Muscle layer of colon (tissue), 2 donors: ENCODE measurements at regions not wholly inside any gene's neighbourhood (a gene's known extent, or its start where the extent isn't known, plus 50 kb on each side); places are given as distances from the start of the nearest gene placed in this dataset.

ENCODE experiments used
- H3K27ac ChIP-seq: one replicate; pipeline ENCODE4 v1.7.0; 2013; ENCODE audit warnings: low read depth, mild to moderate bottlenecking, low read length, moderate library complexity
- H3K27me3 ChIP-seq, 2 donors: one replicate each; pipeline ENCODE4 v1.7.0; 2013; ENCODE audit warnings: low read length in 2 of 2, mild to moderate bottlenecking in 2 of 2; ENCODE audit not compliant: insufficient read depth in 2 of 2, control insufficient read depth in 1 of 2
- H3K36me3 ChIP-seq: one replicate; pipeline ENCODE4 v1.7.0; 2013; ENCODE audit warnings: mild to moderate bottlenecking, low read length; ENCODE audit not compliant: insufficient read depth
- H3K4me1 ChIP-seq: one replicate; pipeline ENCODE4 v1.7.0; 2013; ENCODE audit warnings: mild to moderate bottlenecking, low read length; ENCODE audit not compliant: insufficient read depth
- H3K4me3 ChIP-seq, 2 donors: one replicate each; pipeline ENCODE4 v1.7.0; 2013; ENCODE audit warnings: low read length in 2 of 2, low read depth in 1 of 2, mild to moderate bottlenecking in 1 of 2, moderate library complexity in 1 of 2
- H3K9ac ChIP-seq: one replicate; pipeline ENCODE4 v1.7.0; 2013; ENCODE audit warnings: low read length
- H3K9me3 ChIP-seq: one replicate; pipeline ENCODE4 v1.7.0; 2013; ENCODE audit warnings: mild to moderate bottlenecking, low read length
- donor health status: abdominal sarcoma.
- donor health status: Adenocarcinoma of cecum.

GRCh38 chr20:50395914-50396488, 114.2 kb upstream of the PTPN1 start:
- peaks cover 30% of the 10 kb centered on the region for H3K4me1 ChIP-seq
- H3K9ac ChIP-seq = no peak overlapping the region
- H3K27me3 ChIP-seq = no peaks in the 10 kb centered on the region
- no peaks in the 10 kb centered on the region for H3K9me3 ChIP-seq
- no peak overlapping the region for H3K4me3 ChIP-seq
- no peak overlapping the region for H3K27ac ChIP-seq
- H3K36me3 ChIP-seq = no peaks in the 10 kb centered on the region

- H3K27ac ChIP-seq = no peak overlapping the region
Measured at GRCh38 chr20:50396623-50397022, 113.6 kb upstream of the PTPN1 start.

GRCh38 chr20:50397058-50397457, 113.1 kb upstream of the PTPN1 start:
- Histone ChIP-seq H3K4me3 (no peak overlapping the region), H3K4me1 (peaks cover 30% of the 10 kb centered on the region), H3K9me3 (no peaks in the 10 kb centered on the region), H3K27me3 (no peaks in the 10 kb centered on the region), H3K9ac (no peak overlapping the region), H3K36me3 (no peaks in the 10 kb centered on the region), H3K27ac (no peak overlapping the region)

More at GRCh38 chr20:50396623-50397022, 113.6 kb upstream of the PTPN1 start:
- H3K4me3 ChIP-seq = no peak overlapping the region
- no peaks in the 10 kb centered on the region for H3K27me3 ChIP-seq
- H3K9ac ChIP-seq = no peak overlapping the region
- H3K9me3 ChIP-seq = no peaks in the 10 kb centered on the region
- peaks cover 30% of the 10 kb centered on the region for H3K4me1 ChIP-seq
- H3K36me3 ChIP-seq = no peaks in the 10 kb centered on the region

- H3K4me3 ChIP-seq = no peak overlapping the region
- peaks cover 30% of the 10 kb centered on the region for H3K4me1 ChIP-seq
- H3K27me3 ChIP-seq = no peaks in the 10 kb centered on the region
- H3K27ac ChIP-seq = peak overlapping the region; percentile 57
- H3K36me3 ChIP-seq = no peaks in the 10 kb centered on the region
- H3K9ac ChIP-seq = no peak overlapping the region
- H3K9me3 ChIP-seq = no peaks in the 10 kb centered on the region
Measured at GRCh38 chr20:50398064-50398463, 112.1 kb upstream of the PTPN1 start.

GRCh38 chr20:50398471-50398820, 111.7 kb upstream of the PTPN1 start:
- no peaks in the 10 kb centered on the region for H3K36me3 ChIP-seq
- peak overlapping the region; percentile 57 for H3K27ac ChIP-seq
- H3K4me1 ChIP-seq = peaks cover 30% of the 10 kb centered on the region
- no peaks in the 10 kb centered on the region for H3K9me3 ChIP-seq
- H3K9ac ChIP-seq = peak overlapping the region; percentile 10
- no peaks in the 10 kb centered on the region for H3K27me3 ChIP-seq
- H3K4me3 ChIP-seq = no peak overlapping the region

GRCh38 chr20:50398821-50399554, 111.2 kb upstream of the PTPN1 start:
- H3K4me3 ChIP-seq = no peak overlapping the region
- no peaks in the 10 kb centered on the region for H3K27me3 ChIP-seq
- no peaks in the 10 kb centered on the region for H3K36me3 ChIP-seq
- H3K9me3 ChIP-seq = no peaks in the 10 kb centered on the region
- H3K9ac ChIP-seq = peak overlapping the region; percentile 10
- H3K4me1 ChIP-seq = peaks cover 34% of the 10 kb centered on the region
- H3K27ac ChIP-seq = peak overlapping the region; percentile 57

GRCh38 chr20:50399555-50399916, 110.6 kb upstream of the PTPN1 start:
- Histone ChIP-seq H3K4me3 (no peak overlapping the region), H3K27ac (peak overlapping the region; percentile 57), H3K9me3 (no peaks in the 10 kb centered on the region), H3K36me3 (no peaks in the 10 kb centered on the region), H3K4me1 (peaks cover 34% of the 10 kb centered on the region), H3K27me3 (no peaks in the 10 kb centered on the region), H3K9ac (no peak overlapping the region)

GRCh38 chr20:50399917-50400704, 110.1 kb upstream of the PTPN1 start:
- H3K27me3 ChIP-seq = no peaks in the 10 kb centered on the region
- no peak overlapping the region for H3K4me3 ChIP-seq
- no peak overlapping the region for H3K9ac ChIP-seq
- no peak overlapping the region for H3K27ac ChIP-seq
- H3K9me3 ChIP-seq = no peaks in the 10 kb centered on the region
- peaks cover 28% of the 10 kb centered on the region for H3K4me1 ChIP-seq
- no peaks in the 10 kb centered on the region for H3K36me3 ChIP-seq

GRCh38 chr20:50400705-50401586, 109.2 kb upstream of the PTPN1 start:
- H3K9ac ChIP-seq = no peak overlapping the region
- no peaks in the 10 kb centered on the region for H3K27me3 ChIP-seq
- H3K4me3 ChIP-seq = no peak overlapping the region
- peaks cover 22% of the 10 kb centered on the region for H3K4me1 ChIP-seq
- H3K27ac ChIP-seq = no peak overlapping the region
- H3K36me3 ChIP-seq = no peaks in the 10 kb centered on the region
- H3K9me3 ChIP-seq = no peaks in the 10 kb centered on the region

GRCh38 chr20:50401587-50402418, 108.4 kb upstream of the PTPN1 start:
- Histone ChIP-seq H3K27ac (no peak overlapping the region), H3K4me1 (peaks cover 22% of the 10 kb centered on the region), H3K27me3 (no peaks in the 10 kb centered on the region), H3K9me3 (no peaks in the 10 kb centered on the region), H3K9ac (no peak overlapping the region), H3K36me3 (no peaks in the 10 kb centered on the region), H3K4me3 (no peak overlapping the region)
